ENCODE measurements at regions not wholly inside any gene's neighbourhood (a gene's known extent, or its start where the extent isn't known, plus 50 kb on each side); places are given as distances from the start of the nearest gene placed in this dataset.

GRCh38 chr6:167735084-167735950, 91.4 kb upstream of the AFDN start:
- H3K36me3 ChIP-seq (ENCODE audit: control insufficient read depth, insufficient read depth, low read length) = no peaks in the 10 kb centered on the region
- no peak for FAIRE-seq
- no peak overlapping the region for H3K4me3 ChIP-seq (ENCODE audit: low read depth, low read length)
- H3K27me3 ChIP-seq (ENCODE audit: control insufficient read depth, insufficient read depth, low read length) = no peaks in the 10 kb centered on the region
- no peak for DNase-seq (ENCODE audit: low read depth)
- no peak for TF ChIP-seq CTCF (IDR thresholded peaks at IDR 0.05; ENCODE audit: insufficient read depth, low read length, severe bottlenecking)

- no peak for FAIRE-seq
- DNase-seq (ENCODE audit: low read depth) = no peak
- H3K36me3 ChIP-seq (ENCODE audit: control insufficient read depth, insufficient read depth, low read length) = no peaks in the 10 kb centered on the region
These were observed 90.8 kb upstream of the AFDN start for GRCh38 chr6:167735951-167736288.

GRCh38 chr6:167736486-167737204, 90.1 kb upstream of the AFDN start:
- H3K4me3 ChIP-seq (ENCODE audit: low read depth, low read length) = no peak overlapping the region
- FAIRE-seq (no peak), DNase-seq (ENCODE audit: low read depth) (no peak)
- H3K36me3 ChIP-seq (ENCODE audit: control insufficient read depth, insufficient read depth, low read length) = no peaks in the 10 kb centered on the region
- H3K27me3 ChIP-seq (ENCODE audit: control insufficient read depth, insufficient read depth, low read length) = no peaks in the 10 kb centered on the region
- TF ChIP-seq CTCF (IDR thresholded peaks at IDR 0.05; ENCODE audit: insufficient read depth, low read length, severe bottlenecking) = no peak

More at GRCh38 chr6:167735951-167736288, 90.8 kb upstream of the AFDN start:
- TF ChIP-seq CTCF (IDR thresholded peaks at IDR 0.05; ENCODE audit: insufficient read depth, low read length, severe bottlenecking) = no peak
- Histone ChIP-seq H3K27me3 (ENCODE audit: control insufficient read depth, insufficient read depth, low read length) (no peaks in the 10 kb centered on the region), H3K4me3 (ENCODE audit: low read depth, low read length) (no peak overlapping the region)

GRCh38 chr6:167737205-167737830, 89.4 kb upstream of the AFDN start:
- H3K27me3 ChIP-seq (ENCODE audit: control insufficient read depth, insufficient read depth, low read length) = no peaks in the 10 kb centered on the region
- no peak for TF ChIP-seq CTCF (IDR thresholded peaks at IDR 0.05; ENCODE audit: insufficient read depth, low read length, severe bottlenecking)
- no peak for DNase-seq (ENCODE audit: low read depth)
- FAIRE-seq = no peak
- no peaks in the 10 kb centered on the region for H3K36me3 ChIP-seq (ENCODE audit: control insufficient read depth, insufficient read depth, low read length)
- no peak overlapping the region for H3K4me3 ChIP-seq (ENCODE audit: low read depth, low read length)

GRCh38 chr6:167738386-167738785, 88.3 kb upstream of the AFDN start:
- Histone ChIP-seq H3K36me3 (ENCODE audit: control insufficient read depth, insufficient read depth, low read length) (no peaks in the 10 kb centered on the region), H3K4me3 (ENCODE audit: low read depth, low read length) (no peak overlapping the region), H3K27me3 (ENCODE audit: control insufficient read depth, insufficient read depth, low read length) (no peaks in the 10 kb centered on the region)
- DNase-seq (ENCODE audit: low read depth) = no peak
- no peak for TF ChIP-seq CTCF (IDR thresholded peaks at IDR 0.05; ENCODE audit: insufficient read depth, low read length, severe bottlenecking)
- no peak for FAIRE-seq
